Renal cortical epithelial cell (primary cell): ENCODE measurements at regions not wholly inside any gene's neighbourhood (a gene's known extent, or its start where the extent isn't known, plus 50 kb on each side); places are given as distances from the start of the nearest gene placed in this dataset.
"Not testable (repeated sequence)": the region's sequence is repeated elsewhere in the genome, so short reads cannot be mapped to it uniquely, and the experiment has no call there.

ENCODE experiments used
- DNase-seq: peaks from one replicate; pipeline ENCODE4 v3.0.0-alpha.2; 2011; ENCODE audit warnings: low read depth

- DNase-seq = not testable (repeated sequence)
Measured at GRCh38 chr9:65566018-65566417, 109.7 kb upstream of the ZNG1E start.

- DNase-seq = not testable (repeated sequence)
Measured at GRCh38 chr9:65519018-65519417, 156.7 kb upstream of the ZNG1E start.

- DNase-seq = not testable (repeated sequence)
Measured at GRCh38 chr9:65514465-65514864, 161.3 kb upstream of the ZNG1E start.

GRCh38 chr9:65507897-65508296 is 167.8 kb upstream of the ZNG1E start:
- DNase-seq = not testable (repeated sequence)

GRCh38 chr9:65504686-65505085 is 171.0 kb upstream of the ZNG1E start:
- not testable (repeated sequence) for DNase-seq

DNA sequence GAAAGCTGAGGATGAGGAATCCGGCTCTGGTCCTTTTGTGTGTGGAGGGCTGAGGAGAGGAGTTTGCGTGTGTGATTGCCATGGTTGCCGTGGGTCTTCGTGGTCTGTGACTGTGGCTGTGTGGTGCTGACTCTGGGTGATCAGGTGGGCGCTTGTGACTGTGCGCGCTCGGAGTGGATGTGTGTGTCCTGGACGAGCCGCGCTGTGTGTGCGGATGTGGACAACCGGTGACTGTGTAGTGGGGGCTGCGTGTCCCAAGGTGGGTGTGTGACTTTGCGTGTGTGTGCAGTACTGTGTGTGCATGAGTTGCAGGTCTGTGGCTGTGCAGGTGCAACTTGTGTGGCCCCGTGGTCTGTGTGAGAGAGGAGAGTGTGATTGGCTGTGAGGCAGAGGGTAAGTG is 172.0 kb upstream of the ZNG1E start:
- not testable (repeated sequence) for DNase-seq

DNA sequence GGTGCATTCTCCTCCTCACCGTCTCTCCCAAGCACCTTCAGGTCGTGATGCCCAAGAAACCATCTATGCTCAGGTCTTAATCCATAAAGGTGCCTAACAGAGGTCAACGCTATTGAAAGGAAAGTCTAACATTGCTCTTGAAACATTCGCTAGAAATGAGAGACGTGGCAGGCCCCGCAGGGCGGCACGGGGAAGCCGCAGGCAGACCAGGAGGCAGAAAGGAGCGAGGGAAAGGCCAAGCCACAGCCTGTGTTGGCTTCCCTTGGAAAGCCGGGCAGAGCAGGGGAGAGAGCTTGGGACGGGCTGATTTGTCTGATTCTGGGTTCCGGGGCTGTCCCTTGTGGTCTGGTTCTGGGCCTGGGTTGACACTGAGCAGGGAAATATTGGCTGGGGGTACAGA is 192.8 kb upstream of the ZNG1E start:
- not testable (repeated sequence) for DNase-seq

DNA sequence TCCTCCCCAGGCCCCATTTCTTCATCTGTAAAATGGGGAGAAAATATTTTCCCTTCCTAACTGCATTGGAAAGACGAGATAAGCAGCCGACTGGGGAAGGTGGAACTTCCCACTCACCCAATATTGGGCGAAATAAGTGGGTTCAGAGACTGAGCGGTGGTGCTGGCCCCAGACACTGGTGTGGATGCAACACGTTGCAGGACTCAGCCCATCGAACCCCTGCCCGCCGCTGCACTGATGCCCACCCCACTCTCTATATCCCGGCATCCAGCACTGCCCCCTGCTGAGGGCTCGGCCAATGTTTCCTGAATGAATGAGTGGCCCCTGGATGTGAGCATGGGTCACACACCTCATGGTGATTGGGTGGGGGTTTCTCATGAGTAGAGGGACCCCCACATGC is 194.4 kb upstream of the ZNG1E start:
- DNase-seq = not testable (repeated sequence)

GRCh38 chr9:65474891-65475290 is 189.9 kb upstream of the FOXD4L5 start:
- not testable (repeated sequence) for DNase-seq

- DNase-seq = not testable (repeated sequence)
Measured at GRCh38 chr9:65473059-65473822, 188.2 kb upstream of the FOXD4L5 start.

DNA sequence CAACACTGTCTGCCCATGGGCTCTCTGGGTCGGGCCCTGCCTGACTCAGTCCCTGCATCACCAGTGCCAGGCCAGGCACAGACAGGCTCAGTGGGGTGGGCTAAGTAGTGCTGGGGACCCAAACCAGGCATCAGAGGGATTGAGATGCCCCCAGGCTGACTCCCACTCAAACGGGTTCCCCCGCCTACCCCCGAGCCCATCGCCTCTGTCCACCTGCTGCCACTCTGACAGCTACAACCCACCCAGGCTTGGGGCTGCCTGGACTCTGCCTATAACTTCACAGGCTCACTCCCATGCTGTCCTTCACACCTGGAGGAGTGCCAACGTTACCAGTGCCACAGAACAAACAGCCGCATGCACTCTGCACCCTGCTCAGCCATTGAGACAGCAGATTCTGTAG is 186.1 kb upstream of the FOXD4L5 start:
- not testable (repeated sequence) for DNase-seq

- DNase-seq = not testable (repeated sequence)
Measured at GRCh38 chr9:65466911-65467734, 182.1 kb upstream of the FOXD4L5 start.

GRCh38 chr9:65465246-65465895 is 180.4 kb upstream of the FOXD4L5 start:
- DNase-seq = not testable (repeated sequence)

- DNase-seq = not testable (repeated sequence)
Measured at GRCh38 chr9:65462476-65462875, 177.5 kb upstream of the FOXD4L5 start.

DNA sequence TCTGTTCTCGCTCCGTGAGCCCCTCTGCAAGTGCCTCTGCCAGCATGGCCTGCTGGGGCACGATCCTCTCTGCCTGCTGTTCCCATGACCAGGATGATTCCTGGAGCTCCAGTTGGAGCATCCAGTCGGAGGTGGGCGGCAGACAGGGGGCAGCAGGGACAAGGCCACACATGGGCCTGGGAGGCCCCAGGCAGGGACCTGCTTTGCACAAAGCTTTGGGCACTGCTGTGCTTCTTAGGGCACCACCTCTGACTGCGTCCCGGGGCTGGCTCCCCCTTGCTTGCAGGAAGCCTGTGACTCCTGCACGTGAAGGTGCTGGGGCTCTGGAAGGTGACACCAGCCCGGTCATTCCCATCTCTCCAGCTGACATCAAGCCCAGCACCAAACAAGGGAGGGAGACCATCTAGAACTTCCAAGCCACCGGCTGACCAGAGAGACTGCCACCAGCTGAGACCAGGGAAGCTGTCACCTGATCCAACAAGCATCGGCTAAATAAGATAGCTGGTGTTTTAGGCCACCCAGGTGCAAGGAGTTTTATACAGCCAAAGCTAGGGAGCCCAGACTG is 174.8 kb upstream of the FOXD4L5 start:
- no peak for DNase-seq

GRCh38 chr9:65458992-65459391 is 174.0 kb upstream of the FOXD4L5 start:
- DNase-seq = no peak

GRCh38 chr9:65458465-65458864 is 173.5 kb upstream of the FOXD4L5 start:
- no peak for DNase-seq

GRCh38 chr9:65456991-65457390 is 172.0 kb upstream of the FOXD4L5 start:
- not testable (repeated sequence) for DNase-seq

GRCh38 chr9:65455751-65456647 is 171.0 kb upstream of the FOXD4L5 start:
- DNase-seq = not testable (repeated sequence)

DNA sequence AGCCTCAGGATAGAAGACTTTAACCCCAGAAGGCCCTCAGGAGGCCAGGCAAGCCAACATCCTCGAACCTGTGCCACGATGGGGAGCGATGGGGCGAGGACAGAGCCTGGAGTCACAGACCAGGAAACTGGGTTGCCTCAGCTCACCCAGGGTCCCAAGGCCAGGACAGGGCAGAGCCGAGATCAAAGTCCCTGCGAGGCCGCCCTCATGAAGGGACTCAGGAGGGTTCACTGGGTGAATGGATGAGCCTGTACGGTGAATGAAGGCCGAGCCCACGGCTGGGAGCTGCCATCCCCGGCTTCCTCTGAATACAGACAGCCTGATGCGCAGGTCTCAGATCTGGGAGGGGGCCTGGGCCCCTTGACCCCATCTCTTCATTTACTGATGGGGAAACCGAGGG is 170.1 kb upstream of the FOXD4L5 start:
- DNase-seq = not testable (repeated sequence)

GRCh38 chr9:65454666-65455065 is 169.7 kb upstream of the FOXD4L5 start:
- not testable (repeated sequence) for DNase-seq
